GM13977 (cell line): ENCODE measurements at regions not wholly inside any gene's neighbourhood (a gene's known extent, or its start where the extent isn't known, plus 50 kb on each side); places are given as distances from the start of the nearest gene placed in this dataset.

ENCODE experiments used
- DNase-seq: peaks from one replicate; pipeline ENCODE4 v3.0.0; 2012; ENCODE audit warnings: low spot score
- in situ Hi-C: fragments of 300-500 bp; cut with MboI; formaldehyde crosslinking; loops from one replicate; pipeline ENCODE4 v1.12.0; 2022; ENCODE audit warnings: low sequenced_read_pairs, low pct_unique_long_range_greater_than_20kb, mixed read lengths, inconsistent platforms; ENCODE audit not compliant: unreplicated experiment
- TF ChIP-seq, protein P1 (sequence below): IDR thresholded peaks from 2 replicates; pipeline ENCODE4 v1.5.1; 2012; ENCODE audit warnings: mild to moderate bottlenecking, control low read depth; ENCODE audit not compliant: insufficient read depth; ENCODE audit errors: extremely low read depth, missing control alignments

DNA sequence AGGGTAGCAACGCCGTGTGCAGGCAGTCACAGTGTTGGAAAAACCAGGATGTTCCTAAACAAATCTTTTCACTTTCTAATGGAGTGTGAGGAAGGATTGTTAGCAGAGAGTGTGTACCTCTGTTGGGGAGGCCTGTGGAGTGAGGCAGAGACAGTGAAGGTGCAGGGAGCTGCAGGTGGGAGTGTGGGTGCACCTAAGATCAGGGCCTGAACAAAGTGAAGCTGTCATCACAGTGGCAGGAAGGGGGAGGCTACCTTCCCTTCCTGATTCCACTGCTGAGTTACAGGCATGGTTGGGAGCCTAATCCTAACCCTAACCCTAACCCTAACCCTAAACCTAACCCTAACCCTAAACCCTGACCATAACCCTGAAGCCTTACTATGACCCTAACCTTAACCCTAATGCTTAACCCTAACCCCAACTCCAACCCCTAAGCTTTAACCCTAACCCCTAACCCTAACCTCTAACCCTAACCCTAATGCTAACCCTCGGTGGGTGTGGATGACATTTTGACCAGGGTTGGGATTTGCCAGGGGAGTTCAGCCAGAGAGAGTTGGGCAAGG lies 158.8 kb upstream of the KLF6 start:
- DNase-seq, result no peak
- in situ Hi-C loops, result no loop called here
- TF ChIP-seq, protein P1, sequence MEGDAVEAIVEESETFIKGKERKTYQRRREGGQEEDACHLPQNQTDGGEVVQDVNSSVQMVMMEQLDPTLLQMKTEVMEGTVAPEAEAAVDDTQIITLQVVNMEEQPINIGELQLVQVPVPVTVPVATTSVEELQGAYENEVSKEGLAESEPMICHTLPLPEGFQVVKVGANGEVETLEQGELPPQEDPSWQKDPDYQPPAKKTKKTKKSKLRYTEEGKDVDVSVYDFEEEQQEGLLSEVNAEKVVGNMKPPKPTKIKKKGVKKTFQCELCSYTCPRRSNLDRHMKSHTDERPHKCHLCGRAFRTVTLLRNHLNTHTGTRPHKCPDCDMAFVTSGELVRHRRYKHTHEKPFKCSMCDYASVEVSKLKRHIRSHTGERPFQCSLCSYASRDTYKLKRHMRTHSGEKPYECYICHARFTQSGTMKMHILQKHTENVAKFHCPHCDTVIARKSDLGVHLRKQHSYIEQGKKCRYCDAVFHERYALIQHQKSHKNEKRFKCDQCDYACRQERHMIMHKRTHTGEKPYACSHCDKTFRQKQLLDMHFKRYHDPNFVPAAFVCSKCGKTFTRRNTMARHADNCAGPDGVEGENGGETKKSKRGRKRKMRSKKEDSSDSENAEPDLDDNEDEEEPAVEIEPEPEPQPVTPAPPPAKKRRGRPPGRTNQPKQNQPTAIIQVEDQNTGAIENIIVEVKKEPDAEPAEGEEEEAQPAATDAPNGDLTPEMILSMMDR, result no peak

DNA sequence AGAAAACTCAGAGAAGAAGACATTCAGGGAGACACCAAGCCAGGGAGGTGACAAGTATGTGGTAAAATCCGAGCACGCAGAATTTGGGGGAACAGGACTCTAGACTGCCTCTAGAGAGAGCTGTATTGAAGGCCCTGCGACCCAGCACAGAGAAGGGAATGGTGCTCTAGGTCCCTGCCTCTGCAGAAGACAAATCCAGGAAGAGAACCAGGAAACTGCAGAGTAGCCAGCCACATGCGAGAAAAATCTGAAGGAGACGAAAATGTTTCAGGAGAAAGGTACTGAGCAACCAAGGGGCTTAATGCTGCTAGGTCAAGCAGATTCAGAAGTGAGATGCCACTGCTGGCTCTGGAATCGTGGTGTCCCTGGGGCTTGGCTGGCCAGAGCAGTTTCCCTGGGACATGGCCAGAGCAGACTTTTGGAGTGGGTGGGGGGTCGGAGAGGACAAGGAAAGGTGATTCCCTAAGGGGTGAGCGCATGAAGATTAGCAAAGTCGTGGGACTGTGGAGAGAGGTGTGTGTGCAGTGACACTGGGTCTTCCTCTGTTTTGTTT lies 158.0 kb upstream of the KLF6 start:
- in situ Hi-C loops, result no loop called here
- TF ChIP-seq, protein P1, result no peak

DNA sequence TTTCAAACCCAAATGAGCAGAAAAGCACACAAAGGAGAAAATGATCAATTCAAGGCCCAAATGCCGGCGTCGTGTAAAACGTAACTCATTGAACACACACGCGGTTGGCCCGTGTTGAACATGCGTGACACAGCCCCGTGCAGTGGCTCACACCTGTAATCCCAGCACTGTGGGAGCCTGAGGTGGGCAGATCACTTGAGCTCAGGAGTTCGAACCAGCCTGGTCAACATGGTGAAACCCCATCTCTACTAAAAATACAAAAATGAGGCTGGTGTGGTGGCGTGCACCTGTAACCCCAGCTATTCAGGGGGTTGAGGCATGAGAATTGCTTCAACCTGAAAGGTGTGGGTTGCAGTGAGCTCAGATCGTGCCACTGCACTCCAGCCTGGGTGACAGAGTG lies 156.7 kb upstream of the KLF6 start:
- in situ Hi-C loops, result no loop called here
- TF ChIP-seq, protein P1, result no peak
- DNase-seq, result no peak

More for the DNA sequence above, 158.0 kb upstream of the KLF6 start:
- no peak for DNase-seq

DNA sequence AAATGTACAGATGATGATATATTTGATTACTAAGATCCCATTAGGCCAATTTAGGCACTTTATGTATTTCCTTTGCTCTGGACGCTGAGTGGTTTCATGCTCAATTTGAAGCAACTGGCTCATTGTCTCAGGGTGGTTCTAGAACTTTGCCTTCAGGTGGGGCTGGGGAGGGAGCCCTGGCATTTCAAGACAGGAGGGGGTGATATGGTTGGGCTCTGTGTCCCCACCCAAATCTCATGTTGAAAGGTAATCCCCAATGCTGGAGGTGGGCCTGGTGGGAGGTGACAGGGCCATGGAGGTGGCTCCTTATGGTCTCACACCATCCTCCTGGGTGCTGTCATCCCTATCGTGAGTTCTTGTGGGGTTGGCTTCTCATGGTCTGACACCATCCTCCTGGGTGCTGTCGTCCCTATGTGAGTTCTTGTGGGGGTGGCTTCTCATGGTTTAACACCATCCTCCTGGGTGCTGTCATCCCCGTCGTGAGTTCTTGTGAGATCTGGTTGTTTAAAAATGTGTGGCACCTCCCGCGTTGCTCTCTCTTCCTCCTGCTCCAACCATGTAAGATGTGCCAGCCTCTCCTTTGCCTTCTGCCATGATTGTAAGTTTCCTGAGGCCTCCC lies 151.5 kb upstream of the KLF6 start:
- TF ChIP-seq, protein P1, result no peak
- no peak for DNase-seq
- in situ Hi-C loops, result no loop called here

DNA sequence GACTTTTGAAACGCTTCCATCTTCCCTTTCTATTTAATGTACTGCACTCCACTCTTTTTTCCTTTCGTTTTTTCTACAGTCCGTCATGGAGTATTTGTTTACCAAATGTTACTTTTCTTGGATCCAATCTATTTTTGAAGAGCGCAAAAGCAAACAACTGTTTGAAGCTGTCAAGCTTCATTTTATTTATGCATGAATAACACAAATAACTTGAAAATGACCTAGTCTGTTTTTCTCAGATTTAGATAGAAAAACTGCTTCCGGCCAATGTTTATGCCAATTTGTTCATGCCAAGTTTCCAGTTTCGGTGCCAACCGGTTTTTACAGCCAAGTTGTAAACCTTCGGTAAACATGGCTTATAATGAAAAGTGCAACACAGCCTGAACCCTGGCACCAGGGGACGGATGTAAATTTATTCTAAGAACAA lies 150.9 kb upstream of the KLF6 start:
- in situ Hi-C loops, result no loop called here
- TF ChIP-seq, protein P1, result no peak
- no peak for DNase-seq

DNA sequence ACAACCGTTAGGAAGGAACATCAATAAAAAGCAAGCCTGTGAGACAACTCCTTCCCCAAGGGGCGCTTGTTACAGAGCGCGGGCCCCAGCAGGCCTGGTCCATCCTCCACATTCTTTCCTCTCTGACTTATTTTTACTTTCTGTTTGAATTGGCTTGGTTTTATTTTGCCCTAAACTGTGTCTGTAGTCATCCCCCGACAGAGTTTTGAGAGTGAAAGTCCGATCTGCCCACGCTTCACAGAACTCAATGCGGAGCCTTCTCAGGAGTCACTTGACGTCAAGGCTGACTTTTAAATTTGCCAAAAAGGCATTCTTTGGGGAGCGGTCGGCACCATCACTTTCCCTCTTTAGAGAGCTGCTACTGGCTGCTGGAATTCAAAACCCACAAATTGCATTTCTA lies 150.1 kb upstream of the KLF6 start:
- DNase-seq, result peak; percentile 93
- TF ChIP-seq, protein P1, result peak; percentile 10
- in situ Hi-C loops, result no loop called here
